HUDEP-2 (cell line): ENCODE measurements at regions not wholly inside any gene's neighbourhood (a gene's known extent, or its start where the extent isn't known, plus 50 kb on each side); places are given as distances from the start of the nearest gene placed in this dataset.
"Not testable (repeated sequence)": the region's sequence is repeated elsewhere in the genome, so short reads cannot be mapped to it uniquely, and the experiment has no call there.

Experiments
- DNase-seq, 76 experiments: peaks; one replicate each; lab custom pipeline; 2025; ENCODE audit not compliant: unreplicated experiment in 76 of 76; lab: John Stamatoyannopoulos, UW

GRCh38 chr6:44733868-44734267 is 346.4 kb downstream of the CDC5L start:
- DNase-seq = no peak

- no peak for DNase-seq
Observed at GRCh38 chr6:44734886-44735629, 347.6 kb downstream of the CDC5L start.

DNA sequence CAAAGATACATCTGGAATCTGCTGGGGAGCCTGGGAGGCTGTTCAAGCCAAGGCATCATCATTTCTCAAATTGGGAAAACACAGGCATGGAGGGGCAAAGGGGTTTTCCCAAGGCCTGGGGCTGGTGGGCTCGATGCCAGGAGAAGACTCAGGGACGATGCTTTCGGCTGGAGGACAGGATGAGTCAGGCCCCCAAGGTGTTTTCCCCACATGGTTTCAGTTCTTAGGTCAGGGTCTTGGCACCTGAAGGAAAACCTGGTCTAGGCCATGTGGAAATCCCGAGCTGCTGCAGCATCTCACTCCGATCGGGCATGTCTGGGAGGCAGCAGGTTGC is 348.1 kb downstream of the CDC5L start:
- no peak for DNase-seq

DNA sequence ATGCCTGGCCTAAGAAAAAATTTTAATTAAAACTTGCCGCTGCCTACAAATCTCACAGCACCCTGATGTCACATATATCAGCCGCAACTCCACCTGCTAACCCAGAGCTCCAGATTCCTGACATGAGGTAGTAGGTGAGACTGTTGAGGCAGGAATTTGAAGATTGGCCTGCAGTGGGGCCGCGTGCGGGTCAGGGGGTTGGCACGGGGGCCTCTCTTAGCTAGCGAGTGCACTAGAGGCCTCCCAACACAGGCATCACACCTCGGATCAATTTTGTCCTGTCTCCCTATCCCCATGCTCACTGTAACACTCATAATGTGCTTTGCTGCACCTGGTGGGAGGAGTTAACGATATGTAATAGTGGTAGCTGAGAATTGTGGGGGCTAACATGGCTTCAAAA is 349.8 kb downstream of the CDC5L start:
- DNase-seq = no peak

GRCh38 chr6:44737829-44738528 is 350.5 kb downstream of the CDC5L start:
- DNase-seq = no peak

GRCh38 chr6:44738601-44739146 is 351.2 kb downstream of the CDC5L start:
- DNase-seq = no peak

DNA sequence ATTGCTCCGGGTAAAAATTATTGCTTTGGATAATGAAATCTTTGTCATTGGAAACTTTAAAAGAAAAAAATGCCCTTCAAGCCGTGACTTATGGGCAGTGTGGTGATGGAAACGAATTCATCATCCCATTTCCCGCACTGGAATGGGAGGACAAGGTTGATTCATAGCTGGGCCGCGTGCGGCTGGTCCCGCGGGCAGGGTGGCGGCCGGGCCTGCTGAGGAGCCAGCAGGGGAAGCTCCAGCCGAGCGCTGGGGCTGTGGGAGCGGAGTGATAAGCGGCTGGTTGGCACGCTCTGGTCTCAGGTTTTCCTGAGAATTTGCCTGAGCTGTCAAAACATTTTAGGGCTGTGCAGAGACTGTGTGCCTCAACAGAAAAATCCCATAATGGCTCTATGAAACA is 351.7 kb downstream of the CDC5L start:
- no peak for DNase-seq

DNA sequence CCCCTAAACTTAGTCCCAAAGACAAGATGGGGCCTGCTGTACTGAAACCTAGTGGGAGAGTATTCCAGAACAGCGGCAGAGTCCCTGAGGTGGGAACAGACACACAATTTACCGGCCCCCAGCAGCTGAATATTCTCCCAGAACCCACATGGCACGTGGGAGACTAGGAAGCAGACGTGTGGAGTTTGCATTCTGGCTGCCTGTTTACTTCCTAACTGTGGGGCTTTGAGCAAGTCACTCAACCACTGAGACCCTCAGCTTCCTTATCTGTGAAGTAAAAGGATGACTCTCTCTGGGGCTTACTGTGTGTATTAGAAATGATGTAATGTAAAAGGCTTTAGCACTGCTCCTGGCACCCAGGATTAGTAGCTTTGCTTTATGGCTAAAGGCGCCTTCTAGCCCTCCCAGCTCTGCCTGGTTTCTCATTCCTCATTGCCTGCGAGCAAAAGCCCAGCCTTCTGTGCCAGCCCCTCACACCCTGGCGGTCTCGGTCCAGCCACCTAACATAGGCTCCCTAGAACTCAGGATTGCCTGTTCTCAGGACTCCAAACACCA is 353.1 kb downstream of the CDC5L start:
- no peak for DNase-seq

- DNase-seq = no peak
Observed at GRCh38 chr6:44742201-44742600, 354.7 kb downstream of the CDC5L start.

DNA sequence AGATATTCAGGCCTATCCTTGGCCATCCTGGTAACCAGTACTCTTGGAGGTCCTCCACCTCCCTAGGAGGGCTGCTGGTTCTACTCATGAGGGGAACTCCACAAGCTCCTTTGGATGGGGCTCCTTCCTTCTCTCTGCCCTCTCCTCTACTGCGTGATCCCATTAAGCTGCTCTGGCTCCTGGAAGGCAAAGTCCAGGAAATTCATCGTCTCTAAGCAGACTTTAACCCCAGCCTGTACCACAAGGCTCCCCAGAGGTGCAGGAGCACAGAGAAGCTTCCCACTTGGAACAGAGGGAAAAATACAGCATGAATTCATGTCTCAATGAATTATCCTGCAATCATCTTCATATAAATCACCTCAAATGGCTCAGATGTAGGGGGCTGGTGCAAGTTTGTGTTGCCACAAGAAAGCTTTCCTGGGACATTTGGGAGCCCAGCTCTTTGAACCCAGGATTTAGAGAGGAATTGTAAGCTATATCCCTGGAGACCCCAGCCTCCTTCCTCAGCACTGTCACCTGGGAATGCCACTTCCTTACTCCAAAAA is 355.4 kb downstream of the CDC5L start:
- DNase-seq = no peak

- DNase-seq = not testable (repeated sequence)
Observed at GRCh38 chr6:44760116-44760515, 372.6 kb downstream of the CDC5L start.

GRCh38 chr6:44761046-44761445 is 373.5 kb downstream of the CDC5L start:
- no peak for DNase-seq

DNA sequence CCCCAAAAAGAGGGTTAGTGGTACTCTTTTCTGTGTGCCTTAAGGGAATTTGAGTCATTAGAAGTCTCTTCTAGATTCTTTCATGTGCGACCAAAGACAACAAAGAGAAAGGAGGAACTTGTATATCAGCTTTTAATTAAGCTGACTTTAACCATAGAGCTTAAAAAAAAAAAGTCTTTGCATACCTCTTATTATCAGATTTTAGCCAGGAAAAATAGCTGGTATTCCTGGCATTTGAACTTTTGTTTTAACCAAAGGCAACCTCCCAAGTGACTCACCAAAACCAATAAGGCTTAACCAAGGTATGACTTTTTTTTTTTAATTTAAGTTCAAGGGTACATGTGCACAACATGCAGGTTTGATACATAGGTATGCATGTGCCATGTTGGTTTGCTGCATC is 375.0 kb downstream of the CDC5L start:
- DNase-seq = no peak

GRCh38 chr6:44771647-44772415 is 384.3 kb downstream of the CDC5L start:
- DNase-seq = no peak

DNA sequence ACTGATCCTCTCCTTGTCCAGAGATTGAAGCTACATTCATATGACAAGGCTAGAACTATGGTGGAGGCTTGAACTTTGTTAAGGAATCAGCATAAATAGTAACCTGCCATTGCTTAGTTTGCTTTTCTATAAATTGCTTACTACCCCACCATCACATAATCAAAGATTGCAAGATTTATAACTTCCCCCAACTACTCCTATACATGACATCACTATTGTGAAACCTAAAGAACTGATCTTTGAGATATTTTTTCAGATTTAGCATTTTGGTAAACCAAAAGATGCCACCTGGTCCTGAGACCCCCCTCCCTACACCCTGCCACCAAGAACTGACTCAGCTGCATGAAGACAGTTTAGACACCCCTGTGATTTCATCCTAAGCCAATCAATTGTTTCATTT is 385.3 kb downstream of the CDC5L start:
- no peak for DNase-seq

DNA sequence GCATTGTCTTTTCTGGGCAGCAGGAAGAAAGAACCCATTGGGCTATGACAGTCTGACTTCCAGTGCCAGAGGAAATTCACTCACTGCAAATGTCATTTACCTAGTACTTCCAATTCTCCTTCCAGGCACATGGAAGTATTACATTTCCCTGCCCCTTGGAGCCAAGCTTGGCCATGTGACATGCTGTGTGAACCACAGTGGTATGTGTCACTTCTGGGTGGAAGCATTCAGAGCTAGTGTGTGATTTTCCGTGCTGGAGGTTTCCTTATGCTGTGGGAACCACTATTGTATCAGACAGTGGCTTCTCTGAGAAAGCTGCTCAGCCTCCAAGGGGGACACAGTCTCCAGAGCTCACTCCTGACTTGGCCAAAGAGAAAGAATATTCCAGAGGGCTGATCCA is 387.6 kb downstream of the CDC5L start:
- no peak for DNase-seq

GRCh38 chr6:44776344-44776743 is 388.8 kb downstream of the CDC5L start:
- no peak for DNase-seq

DNA sequence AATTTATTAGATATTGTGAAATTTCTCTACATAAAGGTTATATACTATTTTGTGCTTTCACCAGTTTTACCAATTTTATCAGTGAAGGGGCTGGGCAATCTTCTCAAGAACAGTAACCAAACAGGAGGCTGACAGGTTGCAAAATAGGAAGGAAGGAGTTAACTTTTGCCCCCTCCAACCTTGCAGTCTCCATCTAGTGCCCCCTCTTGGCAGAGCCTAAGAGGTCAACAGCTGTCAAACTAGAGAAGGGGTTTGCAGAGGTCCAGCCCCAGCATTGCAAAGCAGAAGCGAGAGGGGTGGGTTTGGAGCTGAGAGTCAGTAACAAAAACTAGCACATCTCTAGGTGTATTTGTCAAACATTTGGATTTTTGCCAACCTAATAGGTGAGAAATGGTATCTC is 391.0 kb downstream of the CDC5L start:
- DNase-seq = no peak
